HEK293T (cell line): ENCODE measurements at regions not wholly inside any gene's neighbourhood (a gene's known extent, or its start where the extent isn't known, plus 50 kb on each side); places are given as distances from the start of the nearest gene placed in this dataset.

Experiments used
- ARNT ChIP-seq: fragments of 450-650 bp; IDR thresholded peaks from 2 replicates; pipeline ENCODE4 v1.6.1; 2017; ENCODE audit warnings: mild to moderate bottlenecking
- BHLHE40 ChIP-seq: fragments of 450-650 bp; IDR thresholded peaks from 2 replicates; pipeline ENCODE4 v1.6.1; 2016; ENCODE audit warnings: mild to moderate bottlenecking, moderate library complexity, borderline replicate concordance
- CTBP1 ChIP-seq: fragments of 450-650 bp; IDR thresholded peaks from 2 replicates; pipeline ENCODE4 v1.6.1; 2016; ENCODE audit warnings: borderline replicate concordance
- ELF4 ChIP-seq: fragments of 450-650 bp; IDR thresholded peaks from 2 replicates; pipeline ENCODE4 v1.6.1; 2017; ENCODE audit warnings: antibody characterized with exemption
- FOXA1 ChIP-seq: fragments of 450-650 bp; IDR thresholded peaks from 2 replicates; pipeline ENCODE4 v1.6.1; 2016; ENCODE audit warnings: mild to moderate bottlenecking
- FOXM1 ChIP-seq: fragments of 450-650 bp; IDR thresholded peaks from 2 replicates; pipeline ENCODE4 v1.6.1; 2017; ENCODE audit warnings: mild to moderate bottlenecking, borderline replicate concordance
- L3MBTL2 ChIP-seq: fragments of 450-650 bp; conservative IDR thresholded peaks from 2 replicates; pipeline ENCODE4 v1.6.1; 2016; ENCODE audit warnings: mild to moderate bottlenecking
- NFRKB ChIP-seq: fragments of 450-650 bp; IDR thresholded peaks from 2 replicates; pipeline ENCODE4 v1.6.1; 2016; ENCODE audit warnings: mild to moderate bottlenecking, moderate library complexity
- SP1 ChIP-seq: fragments of 450-650 bp; IDR thresholded peaks from 2 replicates; pipeline ENCODE4 v1.6.1; 2017
- SUZ12 ChIP-seq: fragments of 450-650 bp; IDR thresholded peaks from 2 replicates; pipeline ENCODE4 v1.6.1; 2016; ENCODE audit warnings: mild to moderate bottlenecking
- ZNF384 ChIP-seq: fragments of 450-650 bp; IDR thresholded peaks from 2 replicates; pipeline ENCODE4 v1.6.1; 2016
- TF ChIP-seq, protein P1 (sequence below): fragments of 450-650 bp; IDR thresholded peaks from 2 replicates; pipeline ENCODE4 v1.6.1; 2016

GRCh38 chr14:101639241-101639833 is 78.0 kb downstream of the DIO3 start:
- no peak for TF ChIP-seq SUZ12
- TF ChIP-seq FOXA1 = no peak
- TF ChIP-seq SP1 = no peak
- no peak for TF ChIP-seq ELF4
- TF ChIP-seq, protein P1, sequence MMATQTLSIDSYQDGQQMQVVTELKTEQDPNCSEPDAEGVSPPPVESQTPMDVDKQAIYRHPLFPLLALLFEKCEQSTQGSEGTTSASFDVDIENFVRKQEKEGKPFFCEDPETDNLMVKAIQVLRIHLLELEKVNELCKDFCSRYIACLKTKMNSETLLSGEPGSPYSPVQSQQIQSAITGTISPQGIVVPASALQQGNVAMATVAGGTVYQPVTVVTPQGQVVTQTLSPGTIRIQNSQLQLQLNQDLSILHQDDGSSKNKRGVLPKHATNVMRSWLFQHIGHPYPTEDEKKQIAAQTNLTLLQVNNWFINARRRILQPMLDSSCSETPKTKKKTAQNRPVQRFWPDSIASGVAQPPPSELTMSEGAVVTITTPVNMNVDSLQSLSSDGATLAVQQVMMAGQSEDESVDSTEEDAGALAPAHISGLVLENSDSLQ = no peak
- TF ChIP-seq BHLHE40 = no peak
- no peak for TF ChIP-seq L3MBTL2
- no peak for TF ChIP-seq NFRKB
- TF ChIP-seq ARNT = no peak
- TF ChIP-seq ZNF384 = no peak
- TF ChIP-seq CTBP1 = no peak
- TF ChIP-seq FOXM1 = no peak
